GM18498 (cell line): ENCODE measurements at regions not wholly inside any gene's neighbourhood (a gene's known extent, or its start where the extent isn't known, plus 50 kb on each side); places are given as distances from the start of the nearest gene placed in this dataset.

ENCODE experiments used
- ATAC-seq: cut with Tn5 transposase; IDR thresholded peaks from one replicate; pipeline ENCODE4 v1.9.1; 2021; ENCODE audit warnings: mild to moderate bottlenecking, moderate library complexity; ENCODE audit not compliant: unreplicated experiment

GRCh38 chr3:154976072-154976983, 103.8 kb upstream of the MME start:
- no peak for ATAC-seq

DNA sequence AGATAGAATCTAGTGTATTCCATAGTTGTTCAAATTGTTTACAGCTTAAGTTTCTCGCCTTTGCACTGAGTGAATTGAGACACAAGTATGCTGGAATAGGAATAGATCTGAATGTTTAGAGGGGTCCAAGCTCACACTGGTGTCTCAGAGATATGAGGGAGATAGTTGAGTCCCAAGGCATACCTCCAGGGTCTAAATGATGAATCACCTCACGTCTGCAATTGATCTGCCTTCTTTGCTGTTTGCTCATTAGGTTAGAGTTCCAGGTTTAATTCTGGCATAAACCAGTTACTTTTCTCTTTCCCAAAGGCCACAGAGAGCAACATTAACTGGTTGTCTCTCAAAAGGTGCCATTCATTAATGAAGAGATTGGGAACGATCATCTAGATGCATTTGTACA, 106.3 kb upstream of the MME start:
- no peak for ATAC-seq

DNA sequence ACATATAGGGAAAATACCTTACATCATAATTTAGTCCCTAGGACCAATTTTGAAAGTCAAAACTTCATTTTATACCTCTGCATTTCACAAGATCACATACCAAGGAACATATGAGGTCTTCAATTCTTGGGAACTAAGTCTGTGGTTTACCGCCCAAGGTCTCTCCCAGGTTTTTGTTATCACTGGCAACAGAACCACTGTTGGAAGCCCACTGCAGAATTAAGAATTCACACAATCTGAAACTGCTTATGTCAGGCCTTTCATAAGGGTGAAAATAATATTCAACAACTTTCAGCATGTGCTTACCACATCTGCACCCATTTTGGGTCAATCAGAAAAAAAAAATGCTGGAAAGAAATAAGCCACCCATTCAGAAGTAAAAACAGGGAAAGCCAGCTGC, 107.2 kb upstream of the MME start:
- ATAC-seq, result no peak

DNA sequence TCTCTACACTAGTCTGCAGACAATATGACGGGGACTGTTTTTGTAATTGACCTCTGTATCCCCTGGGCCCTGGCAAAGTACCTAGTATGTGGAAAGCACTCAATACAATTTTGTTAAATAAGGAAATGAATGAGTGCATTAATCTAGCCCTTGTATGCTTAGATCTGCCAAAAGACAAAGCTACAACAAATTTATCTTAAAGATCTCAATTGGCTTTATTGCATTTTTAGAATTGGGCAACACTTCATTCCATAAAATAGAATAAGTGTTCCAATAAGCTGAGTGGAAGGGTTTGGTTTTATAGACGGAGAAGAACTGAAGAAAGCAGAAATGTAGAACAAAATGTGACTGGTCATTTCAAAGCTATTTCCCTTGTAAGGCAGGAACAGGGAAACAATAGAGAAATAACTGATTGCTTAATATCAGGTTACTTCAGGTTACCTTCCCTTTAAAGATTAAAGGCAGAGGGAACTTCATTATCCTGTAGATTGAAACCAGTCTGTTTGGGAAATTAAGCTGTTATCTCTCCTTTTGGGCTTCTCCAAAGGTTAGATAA, 108.3 kb upstream of the MME start:
- ATAC-seq, result no peak

GRCh38 chr3:154971341-154971740, 108.8 kb upstream of the MME start:
- no peak for ATAC-seq

DNA sequence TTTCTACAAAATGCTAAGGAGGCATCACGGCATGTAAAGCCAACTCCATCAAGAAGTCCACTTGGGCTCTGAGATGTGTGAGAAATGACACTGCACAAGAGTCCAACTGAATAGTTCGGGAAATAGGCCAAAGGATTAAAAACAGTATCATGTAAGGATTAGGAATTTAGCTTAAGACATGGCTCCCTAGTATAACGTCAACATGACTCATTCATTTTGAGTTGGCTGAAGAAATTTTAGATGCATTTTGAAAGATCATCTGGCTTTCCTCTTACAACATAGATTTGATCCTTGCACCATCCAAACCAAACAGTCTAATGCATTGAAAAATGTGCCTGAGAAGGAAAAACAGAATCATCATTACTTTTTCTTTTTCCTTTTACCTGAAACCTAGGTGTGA, 109.3 kb upstream of the MME start:
- no peak for ATAC-seq

GRCh38 chr3:154969366-154969765, 110.8 kb upstream of the MME start:
- ATAC-seq, result no peak

- ATAC-seq, result no peak
Measured at GRCh38 chr3:154967090-154967489, 113.0 kb upstream of the MME start.

DNA sequence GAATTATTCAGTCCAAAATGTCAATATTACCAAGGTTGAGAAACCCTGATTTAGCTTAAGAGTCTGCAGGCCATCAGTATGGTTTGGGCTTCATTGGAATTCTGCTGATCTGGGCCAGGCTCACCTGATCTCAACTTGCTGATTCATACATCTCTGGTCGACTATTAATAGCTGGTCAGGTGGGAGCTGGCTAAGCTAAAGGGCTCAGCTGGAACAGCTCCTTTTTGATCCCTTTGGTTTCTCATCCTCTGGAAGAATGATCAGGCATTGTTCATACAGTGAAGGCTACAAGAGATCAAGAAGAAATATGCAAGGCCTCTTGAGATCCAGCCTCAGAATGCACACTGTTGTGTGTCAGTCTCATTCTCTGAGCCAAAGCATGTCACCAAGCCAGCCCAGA, 123.3 kb upstream of the MME start:
- no peak for ATAC-seq

DNA sequence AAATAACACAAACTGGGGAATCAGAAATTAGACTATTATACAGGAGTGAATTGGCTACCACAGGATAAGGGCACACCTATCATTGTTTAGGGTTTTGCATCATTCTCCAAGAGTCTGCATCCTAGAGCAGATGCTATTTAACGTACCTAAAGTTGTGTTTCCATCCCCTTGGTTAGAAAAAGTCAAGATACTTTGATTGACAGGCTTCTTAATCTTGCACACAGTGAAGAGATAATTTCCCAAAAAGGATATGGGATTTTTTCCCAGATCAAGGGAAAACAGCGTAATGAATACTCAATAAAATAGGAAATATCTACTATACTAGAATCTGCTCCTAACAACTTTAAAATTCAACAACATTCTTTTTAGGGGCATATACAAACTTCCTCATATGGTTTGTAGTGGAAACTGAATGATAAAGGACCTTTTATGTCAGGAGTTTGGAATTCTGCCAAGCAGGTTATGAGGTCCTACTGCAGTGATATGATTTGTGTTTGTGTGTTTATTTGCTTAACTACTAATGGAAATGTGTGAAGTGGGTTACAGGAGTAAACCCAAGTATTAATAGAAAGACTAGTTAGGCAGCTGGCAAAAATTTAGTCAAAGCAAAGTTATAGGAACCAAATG, 124.1 kb upstream of the MME start:
- ATAC-seq, result no peak

DNA sequence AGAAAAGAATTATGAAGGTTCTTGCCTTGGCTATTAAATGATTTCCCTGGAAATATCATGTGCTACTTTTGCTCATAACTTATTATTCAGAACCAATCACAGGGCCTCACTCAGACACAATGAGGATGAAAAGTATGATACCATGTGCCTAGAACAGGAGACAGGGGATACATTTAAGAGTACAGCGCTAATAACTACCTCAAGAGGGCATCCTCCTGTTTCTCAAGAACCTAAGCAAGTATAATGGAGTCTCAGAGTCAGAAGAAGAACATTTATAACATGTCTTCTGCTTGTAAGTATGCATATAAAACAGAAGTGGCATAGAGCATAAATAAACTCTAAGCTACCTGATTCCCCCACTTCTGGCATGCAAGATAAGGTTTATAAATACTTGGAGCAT, 125.4 kb upstream of the MME start:
- ATAC-seq, result no peak

DNA sequence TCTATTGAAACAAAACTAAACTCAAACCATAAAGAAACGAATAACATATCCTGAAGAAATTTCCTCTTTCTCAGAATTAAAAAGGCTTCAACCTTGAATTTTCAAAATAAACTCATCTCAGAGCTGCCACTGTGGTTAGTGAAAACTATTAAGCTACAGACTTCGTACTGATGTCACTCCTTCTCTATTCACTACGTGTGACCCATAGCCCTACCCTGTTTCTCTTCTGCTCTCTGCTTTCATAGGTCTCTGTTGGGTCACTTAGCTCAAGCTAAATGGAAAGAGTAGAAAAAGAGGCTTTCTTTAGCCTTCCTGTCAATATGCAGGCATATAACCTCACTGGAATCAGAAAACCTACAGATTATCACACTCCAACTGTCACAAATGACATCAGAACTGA, 126.6 kb upstream of the MME start:
- no peak for ATAC-seq

DNA sequence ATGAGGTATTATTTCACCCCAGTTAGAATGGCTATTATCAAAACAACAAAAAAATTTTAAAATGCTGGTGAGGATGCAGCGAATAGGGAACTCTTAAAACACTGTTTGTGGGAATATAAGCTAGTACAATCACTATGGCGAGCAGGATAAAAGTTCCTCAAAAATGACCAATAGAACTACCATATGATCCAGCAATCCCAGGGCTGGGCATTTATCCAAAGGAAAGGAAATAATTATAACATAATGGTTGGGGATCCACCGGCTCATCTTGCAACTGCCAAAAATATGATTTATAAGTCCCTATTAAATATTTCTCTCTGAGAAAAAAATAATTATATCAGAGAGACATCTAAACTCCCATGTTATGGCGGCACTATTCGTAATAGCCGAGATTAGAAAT, 127.6 kb upstream of the MME start:
- no peak for ATAC-seq

DNA sequence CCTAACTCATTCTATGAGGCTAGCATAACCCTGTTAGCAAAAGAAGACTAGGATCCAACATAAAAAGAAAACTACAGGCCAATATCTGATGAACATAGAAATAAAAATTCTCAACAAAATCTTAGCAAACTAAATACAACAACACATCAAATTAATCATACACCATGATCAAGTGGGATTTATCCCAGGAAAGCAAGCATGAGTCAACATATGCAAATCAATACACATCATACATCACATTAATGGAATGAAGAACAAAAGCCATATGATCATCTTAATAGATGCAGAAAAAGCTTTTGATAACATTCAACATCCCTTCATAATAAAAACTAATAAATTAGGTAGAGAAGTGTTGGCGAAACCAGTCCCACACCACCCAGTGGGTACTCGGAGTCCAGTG, 136.1 kb upstream of the MME start:
- no peak for ATAC-seq

- ATAC-seq, result no peak
Measured at GRCh38 chr3:154942827-154943226, 137.3 kb upstream of the MME start.

GRCh38 chr3:154936196-154936595, 143.9 kb upstream of the MME start:
- no peak for ATAC-seq

DNA sequence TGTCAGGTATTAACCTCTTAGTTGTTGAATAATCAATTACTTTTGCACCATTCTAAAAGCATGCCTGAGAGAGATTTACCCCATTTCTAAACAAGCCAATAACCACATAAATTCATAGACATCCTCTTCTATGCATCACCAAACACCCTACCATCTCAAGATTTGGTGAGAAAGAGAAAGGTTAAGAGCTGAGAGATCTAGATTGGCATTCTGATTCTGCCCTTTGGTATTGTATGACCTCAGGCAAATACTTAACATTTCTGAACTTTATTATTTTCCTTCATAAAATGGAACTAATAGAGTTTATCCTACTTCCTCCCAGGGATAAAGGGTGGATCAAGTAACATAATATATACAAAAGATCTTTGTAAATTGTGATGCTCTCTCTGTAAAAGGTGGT, 146.5 kb upstream of the MME start:
- no peak for ATAC-seq

DNA sequence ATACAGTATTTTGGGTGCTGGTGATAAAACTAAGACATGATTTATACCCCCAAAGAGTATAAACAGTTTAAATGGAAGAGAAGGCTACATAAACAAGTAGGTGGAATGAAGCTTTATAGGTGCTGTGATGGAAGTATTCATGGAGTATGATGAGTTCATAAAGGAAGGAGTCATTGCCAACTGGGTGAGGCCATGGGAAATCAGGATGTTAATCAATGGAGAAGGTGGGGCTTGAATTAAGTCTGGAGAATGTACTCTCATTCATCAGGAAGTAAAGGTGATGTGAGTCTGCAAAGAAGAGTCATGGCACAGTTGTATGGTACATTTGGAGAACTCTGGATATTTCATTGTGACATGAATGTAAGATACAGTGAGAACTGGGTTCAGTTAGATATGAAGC, 147.5 kb upstream of the MME start:
- ATAC-seq, result no peak

DNA sequence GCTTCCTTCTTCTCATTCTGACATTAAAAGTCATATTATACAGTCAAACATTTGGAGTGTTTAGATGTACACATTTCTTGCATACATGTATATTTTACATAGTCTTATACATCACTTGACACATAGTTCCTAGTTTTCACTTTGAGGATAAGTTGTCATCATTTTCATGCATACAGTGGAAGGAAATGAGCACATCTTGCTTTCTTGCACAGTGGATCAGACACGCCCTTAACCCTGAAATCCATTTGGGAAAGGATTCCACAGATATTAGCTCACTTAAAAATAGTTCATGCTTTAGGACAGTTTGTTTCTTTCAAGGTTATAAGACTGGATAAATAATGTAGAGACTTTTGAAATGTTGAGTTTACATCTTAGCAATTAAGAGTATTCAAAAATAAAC, 148.6 kb upstream of the MME start:
- no peak for ATAC-seq

GRCh38 chr3:154926721-154927120, 153.4 kb upstream of the MME start:
- ATAC-seq, result no peak

DNA sequence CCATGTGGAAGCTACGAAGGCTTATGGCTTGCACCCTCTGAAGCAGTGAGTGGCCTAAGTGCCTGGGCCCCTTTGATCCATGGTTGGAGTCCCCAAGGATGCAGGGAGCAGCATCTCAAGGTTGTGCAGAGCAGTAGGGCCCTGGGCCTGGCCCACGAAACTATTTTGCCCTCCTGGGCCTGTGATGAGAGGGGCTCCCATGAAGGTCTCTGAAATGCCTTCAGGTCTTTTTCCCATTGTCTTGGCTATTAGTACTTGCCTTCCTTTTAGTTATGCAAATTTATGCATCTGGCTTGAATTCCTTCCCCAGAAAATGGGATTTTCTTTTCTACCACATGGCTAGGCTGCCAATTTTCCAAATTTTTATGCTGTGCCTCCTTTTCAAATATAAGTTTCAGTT, 158.8 kb upstream of the MME start:
- no peak for ATAC-seq

GRCh38 chr3:154919226-154919625, 160.9 kb upstream of the MME start:
- ATAC-seq, result no peak
